ENCODE measurements at regions not wholly inside any gene's neighbourhood (a gene's known extent, or its start where the extent isn't known, plus 50 kb on each side); places are given as distances from the start of the nearest gene placed in this dataset.

DNA sequence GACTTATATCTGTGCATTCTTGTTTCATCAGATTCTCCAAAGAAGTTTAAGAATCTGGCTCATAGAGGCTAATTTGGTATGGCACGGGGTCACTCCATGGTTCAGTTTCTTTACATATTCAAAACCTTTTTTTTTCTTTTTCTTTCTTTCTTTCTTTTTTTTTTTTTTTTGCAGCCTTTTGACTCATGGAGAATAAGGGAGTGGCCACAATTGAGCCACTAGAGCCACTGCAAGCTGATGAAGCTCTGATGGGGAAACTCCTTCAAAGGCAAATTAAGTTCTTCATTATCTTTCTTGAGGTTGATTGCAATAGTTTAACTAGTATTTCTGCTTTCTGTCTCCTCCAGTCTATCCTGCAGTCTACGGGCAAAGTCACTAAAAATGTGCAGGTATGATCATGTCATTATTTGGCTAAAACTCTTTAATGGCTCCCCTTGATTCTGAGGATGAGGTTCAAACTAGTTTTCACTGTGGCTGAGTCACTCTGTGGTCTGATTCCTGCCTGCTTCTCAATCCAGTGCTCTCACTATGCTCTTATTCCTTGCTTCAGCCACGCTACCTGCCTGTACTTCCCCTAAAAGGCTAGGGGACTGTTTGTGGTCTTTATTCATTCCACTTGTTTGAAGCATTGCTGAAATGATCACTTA, 93.5 kb upstream of the RIOK2 start:
- TF ChIP-seq, protein P1, sequence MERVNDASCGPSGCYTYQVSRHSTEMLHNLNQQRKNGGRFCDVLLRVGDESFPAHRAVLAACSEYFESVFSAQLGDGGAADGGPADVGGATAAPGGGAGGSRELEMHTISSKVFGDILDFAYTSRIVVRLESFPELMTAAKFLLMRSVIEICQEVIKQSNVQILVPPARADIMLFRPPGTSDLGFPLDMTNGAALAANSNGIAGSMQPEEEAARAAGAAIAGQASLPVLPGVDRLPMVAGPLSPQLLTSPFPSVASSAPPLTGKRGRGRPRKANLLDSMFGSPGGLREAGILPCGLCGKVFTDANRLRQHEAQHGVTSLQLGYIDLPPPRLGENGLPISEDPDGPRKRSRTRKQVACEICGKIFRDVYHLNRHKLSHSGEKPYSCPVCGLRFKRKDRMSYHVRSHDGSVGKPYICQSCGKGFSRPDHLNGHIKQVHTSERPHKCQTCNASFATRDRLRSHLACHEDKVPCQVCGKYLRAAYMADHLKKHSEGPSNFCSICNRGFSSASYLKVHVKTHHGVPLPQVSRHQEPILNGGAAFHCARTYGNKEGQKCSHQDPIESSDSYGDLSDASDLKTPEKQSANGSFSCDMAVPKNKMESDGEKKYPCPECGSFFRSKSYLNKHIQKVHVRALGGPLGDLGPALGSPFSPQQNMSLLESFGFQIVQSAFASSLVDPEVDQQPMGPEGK (CRISPR knock-in tag; IDR thresholded peaks at IDR 0.05; ENCODE audit: borderline replicate concordance), result no peak
- TF ChIP-seq TCF4 (CRISPR knock-in tag; IDR thresholded peaks at IDR 0.05; ENCODE audit: borderline replicate concordance), result no peak
